ENCODE measurements at regions not wholly inside any gene's neighbourhood (a gene's known extent, or its start where the extent isn't known, plus 50 kb on each side); places are given as distances from the start of the nearest gene placed in this dataset.

- Histone ChIP-seq H3K4me3 (ENCODE audit: extremely low read depth, insufficient read depth, low read length, poor library complexity, severe bottlenecking) (no peak overlapping the region), H3K36me3 (ENCODE audit: control insufficient read depth, insufficient read depth, low read length) (no peaks in the 10 kb centered on the region), H3K27ac (ENCODE audit: low read depth, low read length, severe bottlenecking) (no peak overlapping the region), H3K4me1 (ENCODE audit: control insufficient read depth, insufficient read depth, low read length, poor library complexity, severe bottlenecking) (no peaks in the 10 kb centered on the region), H3K9me3 (ENCODE audit: control insufficient read depth, low read length) (no peaks in the 10 kb centered on the region)
- WGBS, 2 experiments (ENCODE audit: insufficient coverage in 2 of 2), result no CpG with 5 or more reads among the region's 1 CpG
Observed at GRCh38 chr5:158147227-158147626, 288.3 kb upstream of the CLINT1 start.

DNA sequence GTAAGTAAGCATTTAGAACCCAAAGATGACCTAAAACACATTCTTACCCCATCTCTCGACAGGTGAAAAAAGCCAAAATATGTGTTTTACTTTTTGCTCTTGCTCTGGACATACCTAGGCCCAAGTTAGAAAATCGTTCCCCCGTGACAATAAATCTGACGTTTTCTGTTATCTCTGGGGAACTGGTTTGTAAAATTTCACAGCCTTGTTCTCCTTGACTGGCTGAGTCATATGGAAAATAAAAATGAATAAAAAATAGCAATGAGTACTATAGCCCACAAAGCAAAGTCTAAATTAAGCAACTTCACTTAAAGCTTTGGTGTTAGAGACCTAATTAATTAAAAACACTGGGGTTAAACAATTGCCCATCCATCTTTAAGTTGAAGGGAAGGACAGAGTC, 286.9 kb upstream of the CLINT1 start:
- Histone ChIP-seq H3K36me3 (ENCODE audit: control insufficient read depth, insufficient read depth, low read length) (no peaks in the 10 kb centered on the region), H3K9me3 (ENCODE audit: control insufficient read depth, low read length) (peaks cover 5% of the 10 kb centered on the region), H3K4me3 (ENCODE audit: extremely low read depth, insufficient read depth, low read length, poor library complexity, severe bottlenecking) (no peak overlapping the region), H3K27ac (ENCODE audit: low read depth, low read length, severe bottlenecking) (no peak overlapping the region), H3K4me1 (ENCODE audit: control insufficient read depth, insufficient read depth, low read length, poor library complexity, severe bottlenecking) (no peaks in the 10 kb centered on the region)
- WGBS, 2 experiments (ENCODE audit: insufficient coverage in 2 of 2), result 87 to 88% methylated on average over 1 to 4 of the region's 4 CpGs

DNA sequence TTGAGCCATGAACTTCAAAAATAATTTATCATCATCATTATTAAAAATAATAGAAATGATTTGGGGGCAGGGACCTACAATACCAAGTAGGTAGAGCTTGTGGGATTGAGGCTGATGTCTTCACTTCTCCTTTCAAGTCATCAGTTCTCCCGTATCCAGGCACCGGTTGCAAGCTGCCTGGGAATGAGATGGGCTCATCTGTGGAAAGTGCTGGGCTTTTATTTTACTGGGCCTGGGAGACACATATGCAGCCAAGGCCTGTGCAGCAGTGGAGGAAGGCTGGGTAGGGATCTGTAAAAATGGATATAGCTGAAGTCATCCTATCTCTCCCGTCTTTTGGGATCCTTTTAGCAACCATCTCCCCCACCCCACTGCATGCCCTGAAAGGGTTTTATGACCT, 284.1 kb upstream of the CLINT1 start:
- 100% methylated on average over 1 of the region's 3 CpGs; no CpG with 5 or more reads in 1 of the 2 experiments for WGBS, 2 experiments (ENCODE audit: insufficient coverage in 2 of 2)
- Histone ChIP-seq H3K27ac (ENCODE audit: low read depth, low read length, severe bottlenecking) (no peak overlapping the region), H3K36me3 (ENCODE audit: control insufficient read depth, insufficient read depth, low read length) (no peaks in the 10 kb centered on the region), H3K4me3 (ENCODE audit: extremely low read depth, insufficient read depth, low read length, poor library complexity, severe bottlenecking) (no peak overlapping the region), H3K4me1 (ENCODE audit: control insufficient read depth, insufficient read depth, low read length, poor library complexity, severe bottlenecking) (peaks cover 20% of the 10 kb centered on the region), H3K9me3 (ENCODE audit: control insufficient read depth, low read length) (peaks cover 5% of the 10 kb centered on the region)

DNA sequence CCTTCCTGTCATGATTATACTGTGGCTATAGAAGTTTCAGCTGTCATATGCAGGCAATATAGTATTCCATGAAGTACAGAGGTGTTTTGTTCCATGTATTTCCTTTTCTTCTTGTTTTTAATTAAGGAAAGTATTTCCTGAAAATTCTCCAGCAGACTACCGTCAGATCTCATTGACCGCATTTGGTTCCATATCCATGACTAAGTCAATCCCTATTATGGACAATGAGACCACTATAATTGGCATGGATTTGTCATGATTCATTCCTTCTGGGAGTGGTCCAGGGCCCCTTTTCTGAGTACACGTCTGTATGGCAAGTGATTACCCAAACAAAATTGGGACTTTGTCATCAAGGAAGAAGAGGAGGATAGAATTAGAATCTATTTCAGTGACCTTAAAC, 283.2 kb upstream of the CLINT1 start:
- Histone ChIP-seq H3K4me3 (ENCODE audit: extremely low read depth, insufficient read depth, low read length, poor library complexity, severe bottlenecking) (no peak overlapping the region), H3K36me3 (ENCODE audit: control insufficient read depth, insufficient read depth, low read length) (no peaks in the 10 kb centered on the region), H3K9me3 (ENCODE audit: control insufficient read depth, low read length) (peaks cover 5% of the 10 kb centered on the region), H3K4me1 (ENCODE audit: control insufficient read depth, insufficient read depth, low read length, poor library complexity, severe bottlenecking) (peaks cover 20% of the 10 kb centered on the region), H3K27ac (ENCODE audit: low read depth, low read length, severe bottlenecking) (no peak overlapping the region)
- 100% methylated on average over 2 of the region's 3 CpGs; no CpG with 5 or more reads in 1 of the 2 experiments for whole genome bisulfite sequencing, 2 experiments (ENCODE audit: insufficient coverage in 2 of 2)

- WGBS, 2 experiments (ENCODE audit: insufficient coverage in 2 of 2), result 66 to 71% methylated on average over 1 to 3 of the region's 4 CpGs
- H3K4me3 ChIP-seq (ENCODE audit: extremely low read depth, insufficient read depth, low read length, poor library complexity, severe bottlenecking), result no peak overlapping the region
- H3K4me1 ChIP-seq (ENCODE audit: control insufficient read depth, insufficient read depth, low read length, poor library complexity, severe bottlenecking), result peaks cover 20% of the 10 kb centered on the region
- no peaks in the 10 kb centered on the region for H3K36me3 ChIP-seq (ENCODE audit: control insufficient read depth, insufficient read depth, low read length)
- peaks cover 5% of the 10 kb centered on the region for H3K9me3 ChIP-seq (ENCODE audit: control insufficient read depth, low read length)
- peak overlapping the region; percentile 67 for H3K27ac ChIP-seq (ENCODE audit: low read depth, low read length, severe bottlenecking)
Observed at GRCh38 chr5:158140120-158140731, 281.3 kb upstream of the CLINT1 start.

- Histone ChIP-seq H3K36me3 (ENCODE audit: control insufficient read depth, insufficient read depth, low read length) (no peaks in the 10 kb centered on the region), H3K9me3 (ENCODE audit: control insufficient read depth, low read length) (peaks cover 5% of the 10 kb centered on the region), H3K27ac (ENCODE audit: low read depth, low read length, severe bottlenecking) (peak overlapping the region; percentile 29), H3K4me3 (ENCODE audit: extremely low read depth, insufficient read depth, low read length, poor library complexity, severe bottlenecking) (no peak overlapping the region), H3K4me1 (ENCODE audit: control insufficient read depth, insufficient read depth, low read length, poor library complexity, severe bottlenecking) (peaks cover 20% of the 10 kb centered on the region)
- 100% methylated on average over 2 to 4 of the region's 4 CpGs for WGBS, 2 experiments (ENCODE audit: insufficient coverage in 2 of 2)
Observed at GRCh38 chr5:158139161-158139560, 280.2 kb upstream of the CLINT1 start.

DNA sequence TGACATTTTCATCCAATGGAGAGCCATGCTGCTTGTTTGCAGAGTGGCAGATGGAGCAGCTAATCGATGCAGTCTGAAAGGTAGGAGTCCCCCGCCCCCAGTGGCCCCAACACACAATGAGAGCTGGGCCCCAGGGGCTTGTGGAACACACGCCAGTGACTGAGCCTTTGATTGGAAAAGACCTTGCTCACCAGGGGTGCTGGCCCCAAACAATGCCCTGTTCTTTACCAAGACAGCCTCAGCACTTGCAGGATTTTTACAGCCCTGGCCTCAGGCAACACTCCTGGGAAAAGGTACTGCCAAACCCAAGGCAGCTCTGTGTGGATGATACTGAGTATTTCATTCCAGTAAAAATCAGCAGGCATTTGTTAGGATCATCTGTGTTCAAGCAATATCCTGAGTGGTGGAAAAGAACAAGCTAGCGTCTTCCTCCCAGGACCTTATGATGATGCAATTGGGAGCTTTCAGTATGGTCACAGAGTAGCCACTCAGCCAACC, 276.8 kb upstream of the CLINT1 start:
- no peak overlapping the region for H3K4me3 ChIP-seq (ENCODE audit: extremely low read depth, insufficient read depth, low read length, poor library complexity, severe bottlenecking)
- no peak overlapping the region for H3K27ac ChIP-seq (ENCODE audit: low read depth, low read length, severe bottlenecking)
- no peaks in the 10 kb centered on the region for H3K9me3 ChIP-seq (ENCODE audit: control insufficient read depth, low read length)
- peaks cover 23% of the 10 kb centered on the region for H3K4me1 ChIP-seq (ENCODE audit: control insufficient read depth, insufficient read depth, low read length, poor library complexity, severe bottlenecking)
- no peaks in the 10 kb centered on the region for H3K36me3 ChIP-seq (ENCODE audit: control insufficient read depth, insufficient read depth, low read length)
- WGBS, 2 experiments (ENCODE audit: insufficient coverage in 2 of 2), result 43 to 55% methylated on average over 3 of the region's 4 CpGs

DNA sequence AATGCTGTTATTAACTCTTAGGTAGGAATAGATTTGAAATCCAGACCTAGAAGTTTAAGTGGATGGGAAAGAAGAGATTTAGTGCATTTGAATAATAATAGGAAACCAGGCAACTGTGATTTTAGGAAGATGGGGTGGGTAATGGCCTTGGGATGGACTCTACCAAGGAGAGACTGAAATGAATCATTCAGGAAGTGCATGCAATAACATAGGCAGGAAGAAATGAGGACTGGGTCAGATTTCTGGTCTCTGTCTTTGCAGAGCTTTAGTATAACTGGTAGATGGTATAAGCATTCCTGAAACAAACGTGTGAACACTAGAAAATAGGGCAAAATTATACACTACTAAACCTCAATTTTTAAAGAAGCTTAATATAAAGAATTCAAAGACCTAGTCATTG, 274.4 kb upstream of the CLINT1 start:
- H3K36me3 ChIP-seq (ENCODE audit: control insufficient read depth, insufficient read depth, low read length), result no peaks in the 10 kb centered on the region
- H3K4me3 ChIP-seq (ENCODE audit: extremely low read depth, insufficient read depth, low read length, poor library complexity, severe bottlenecking), result no peak overlapping the region
- WGBS, 2 experiments (ENCODE audit: insufficient coverage in 2 of 2), result no CpG with 5 or more reads among the region's 1 CpG
- peaks cover 3% of the 10 kb centered on the region for H3K4me1 ChIP-seq (ENCODE audit: control insufficient read depth, insufficient read depth, low read length, poor library complexity, severe bottlenecking)
- no peak overlapping the region for H3K27ac ChIP-seq (ENCODE audit: low read depth, low read length, severe bottlenecking)
- H3K9me3 ChIP-seq (ENCODE audit: control insufficient read depth, low read length), result no peaks in the 10 kb centered on the region

GRCh38 chr5:158127536-158127935, 268.6 kb upstream of the CLINT1 start:
- H3K4me3 ChIP-seq (ENCODE audit: extremely low read depth, insufficient read depth, low read length, poor library complexity, severe bottlenecking), result no peak overlapping the region
- 86 to 93% methylated on average over 2 to 3 of the region's 3 CpGs for WGBS, 2 experiments (ENCODE audit: insufficient coverage in 2 of 2)
- no peaks in the 10 kb centered on the region for H3K36me3 ChIP-seq (ENCODE audit: control insufficient read depth, insufficient read depth, low read length)

DNA sequence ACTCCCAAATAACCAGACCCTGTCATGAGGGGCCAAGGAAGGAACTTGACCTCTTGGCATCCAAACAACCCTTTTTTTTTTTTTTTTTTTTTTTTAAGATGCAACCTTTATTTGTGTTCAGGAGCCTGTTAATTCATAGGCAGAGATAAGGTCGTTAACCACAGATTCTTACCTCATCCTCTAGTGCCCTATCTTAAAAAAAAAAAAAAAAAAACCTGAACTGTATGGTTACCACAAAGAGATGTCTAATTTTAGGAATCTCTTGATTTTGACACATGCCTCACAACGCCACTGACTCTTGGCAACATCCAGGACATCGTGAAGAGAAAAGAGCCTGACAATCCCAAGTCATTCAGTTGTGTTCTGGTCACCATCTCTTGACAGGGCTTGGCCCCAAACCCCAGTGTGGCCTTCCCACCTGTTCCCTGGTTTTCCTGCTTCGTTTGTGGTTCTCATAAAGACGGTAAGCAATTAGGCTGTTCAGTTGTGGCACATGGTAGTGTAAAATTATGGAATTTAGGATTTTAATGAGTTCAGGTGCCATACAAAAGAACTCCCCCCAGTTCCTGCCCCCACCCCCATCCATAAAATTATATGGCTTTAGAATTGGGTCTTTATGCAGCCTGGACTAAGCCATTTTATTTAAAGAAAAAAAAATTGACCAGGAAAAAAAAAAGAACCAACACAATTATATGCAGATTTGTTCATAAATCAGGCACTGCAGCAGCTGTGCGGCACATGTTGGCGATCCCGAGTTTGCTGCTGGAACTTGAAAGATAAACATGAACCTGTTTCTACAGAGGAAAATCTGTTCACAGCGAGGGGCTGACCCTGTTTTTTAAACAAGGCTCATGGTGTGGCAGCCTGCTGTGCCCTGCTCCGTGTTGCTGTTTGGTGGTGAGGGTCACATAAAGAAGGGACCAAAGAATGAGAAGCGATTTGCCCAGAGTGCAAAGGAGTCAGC, 267.8 kb upstream of the CLINT1 start:
- H3K9me3 ChIP-seq (ENCODE audit: control insufficient read depth, low read length), result no peaks in the 10 kb centered on the region
- 68 to 84% methylated on average over 5 to 9 of the region's 11 CpGs for WGBS, 2 experiments (ENCODE audit: insufficient coverage in 2 of 2)
- no peaks in the 10 kb centered on the region for H3K36me3 ChIP-seq (ENCODE audit: control insufficient read depth, insufficient read depth, low read length)
- H3K4me3 ChIP-seq (ENCODE audit: extremely low read depth, insufficient read depth, low read length, poor library complexity, severe bottlenecking), result no peak overlapping the region
- no peak overlapping the region for H3K27ac ChIP-seq (ENCODE audit: low read depth, low read length, severe bottlenecking)
- peaks cover 4% of the 10 kb centered on the region for H3K4me1 ChIP-seq (ENCODE audit: control insufficient read depth, insufficient read depth, low read length, poor library complexity, severe bottlenecking)

More at GRCh38 chr5:158127536-158127935, 268.6 kb upstream of the CLINT1 start:
- Histone ChIP-seq H3K9me3 (ENCODE audit: control insufficient read depth, low read length) (no peaks in the 10 kb centered on the region), H3K27ac (ENCODE audit: low read depth, low read length, severe bottlenecking) (no peak overlapping the region), H3K4me1 (ENCODE audit: control insufficient read depth, insufficient read depth, low read length, poor library complexity, severe bottlenecking) (peaks cover 4% of the 10 kb centered on the region)

Data from mesodermal cell (in vitro differentiated cells).